GM18520 (cell line): ENCODE measurements at regions not wholly inside any gene's neighbourhood (a gene's known extent, or its start where the extent isn't known, plus 50 kb on each side); places are given as distances from the start of the nearest gene placed in this dataset.
"Not testable (repeated sequence)": the region's sequence is repeated elsewhere in the genome, so short reads cannot be mapped to it uniquely, and the experiment has no call there.

Experiments
- ATAC-seq: cut with Tn5 transposase; IDR thresholded peaks from one replicate; pipeline ENCODE4 v1.9.1; 2021; ENCODE audit not compliant: unreplicated experiment

- no peak for ATAC-seq
Observed at GRCh38 chr3:59243476-59243875, 193.7 kb upstream of the CFAP20DC start.

- no peak for ATAC-seq
Observed at GRCh38 chr3:59240666-59241255, 190.9 kb upstream of the CFAP20DC start.

- ATAC-seq = no peak
Observed at GRCh38 chr3:59237121-59237520, 187.3 kb upstream of the CFAP20DC start.

GRCh38 chr3:59235634-59236012 lies 185.8 kb upstream of the CFAP20DC start:
- ATAC-seq = peak; percentile 89

- ATAC-seq = no peak
Observed at GRCh38 chr3:59234884-59235633, 185.2 kb upstream of the CFAP20DC start.

- ATAC-seq = not testable (repeated sequence)
Observed at GRCh38 chr3:59230379-59230778, 180.6 kb upstream of the CFAP20DC start.

GRCh38 chr3:59213860-59214259 lies 164.0 kb upstream of the CFAP20DC start:
- ATAC-seq = no peak

- peak; percentile 70 for ATAC-seq
Observed at GRCh38 chr3:59212128-59212779, 162.4 kb upstream of the CFAP20DC start.

- ATAC-seq = no peak
Observed at GRCh38 chr3:59210260-59210659, 160.4 kb upstream of the CFAP20DC start.

- no peak for ATAC-seq
Observed at GRCh38 chr3:59192473-59192872, 142.6 kb upstream of the CFAP20DC start.

- ATAC-seq = no peak
Observed at GRCh38 chr3:59191651-59192050, 141.8 kb upstream of the CFAP20DC start.

GRCh38 chr3:59189939-59190338 lies 140.1 kb upstream of the CFAP20DC start:
- no peak for ATAC-seq

GRCh38 chr3:59189526-59189925 lies 139.7 kb upstream of the CFAP20DC start:
- no peak for ATAC-seq

GRCh38 chr3:59186725-59187124 lies 136.9 kb upstream of the CFAP20DC start:
- no peak for ATAC-seq

GRCh38 chr3:59185591-59186369 lies 136.0 kb upstream of the CFAP20DC start:
- ATAC-seq = no peak

- ATAC-seq = no peak
Observed at GRCh38 chr3:59180006-59180405, 130.2 kb upstream of the CFAP20DC start.

GRCh38 chr3:59178698-59179097 lies 128.9 kb upstream of the CFAP20DC start:
- ATAC-seq = no peak

- ATAC-seq = no peak
Observed at GRCh38 chr3:59171491-59171890, 121.7 kb upstream of the CFAP20DC start.

- ATAC-seq = not testable (repeated sequence)
Observed at GRCh38 chr3:59170166-59170565, 120.3 kb upstream of the CFAP20DC start.

GRCh38 chr3:59167756-59168155 lies 117.9 kb upstream of the CFAP20DC start:
- ATAC-seq = no peak

- ATAC-seq = no peak
Observed at GRCh38 chr3:59163953-59164352, 114.1 kb upstream of the CFAP20DC start.
